Activated T-cell treated with anti-CD3 and anti-CD28 coated beads for 24 hours (primary cell): ENCODE measurements at regions not wholly inside any gene's neighbourhood (a gene's known extent, or its start where the extent isn't known, plus 50 kb on each side); places are given as distances from the start of the nearest gene placed in this dataset.
"Not testable (repeated sequence)": the region's sequence is repeated elsewhere in the genome, so short reads cannot be mapped to it uniquely, and the experiment has no call there.

Experiments
- DNase-seq: peaks from one replicate; pipeline ENCODE4 v3.0.0-alpha.2; 2020; ENCODE audit warnings: low read depth

DNA sequence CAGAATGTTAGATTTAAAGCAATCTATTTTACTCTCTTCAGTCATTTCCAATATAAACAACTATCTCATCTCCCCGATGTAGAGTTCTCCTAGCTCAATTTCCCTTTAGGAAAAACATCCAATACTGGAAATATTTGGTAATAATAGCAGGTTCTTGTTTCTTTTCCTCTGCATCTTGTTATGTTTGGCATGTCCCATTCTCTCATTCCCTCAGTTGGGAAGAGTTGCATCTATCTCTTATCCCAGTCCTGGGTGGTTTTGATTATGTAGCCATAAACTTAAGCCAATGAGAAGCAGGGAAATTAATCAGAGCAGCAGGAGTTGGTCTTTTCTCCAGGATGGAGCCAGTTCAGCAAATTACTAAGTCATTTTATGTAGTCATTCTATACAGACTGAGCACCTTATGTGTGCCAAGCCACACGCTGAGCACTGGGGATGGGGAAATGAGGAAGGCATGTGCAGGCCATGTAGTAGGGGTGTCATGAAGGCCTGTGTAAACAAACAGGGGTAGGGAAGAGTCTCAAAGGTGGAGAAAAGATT lies 418.2 kb upstream of the NFIA start:
- DNase-seq = no peak

DNA sequence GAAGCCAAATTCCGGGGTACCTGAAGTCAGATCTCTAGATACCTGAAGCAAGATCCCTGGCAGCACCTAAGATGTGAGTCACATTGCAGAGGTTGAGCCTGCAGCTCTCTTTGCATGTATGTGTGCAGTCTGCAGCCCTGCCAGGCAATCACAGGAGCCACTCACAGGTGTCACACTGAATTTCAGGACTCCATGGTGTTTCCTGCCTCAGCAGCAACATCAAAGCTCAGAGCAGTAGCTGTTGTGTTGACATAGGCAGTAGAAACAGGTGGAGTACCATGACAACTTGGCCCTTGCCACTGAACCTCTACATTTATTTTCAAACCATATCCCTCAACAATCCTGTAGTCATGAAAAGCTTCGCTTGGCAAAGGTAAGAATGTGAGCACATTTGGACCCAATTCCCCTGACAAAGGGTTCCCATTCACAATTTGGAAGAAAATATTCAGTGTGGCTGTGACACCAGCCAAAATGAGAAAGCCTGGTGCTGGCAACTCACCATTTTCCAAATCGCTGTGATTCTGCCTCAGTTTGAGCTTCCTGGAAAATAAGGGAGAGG lies 419.8 kb upstream of the NFIA start:
- DNase-seq = no peak

DNA sequence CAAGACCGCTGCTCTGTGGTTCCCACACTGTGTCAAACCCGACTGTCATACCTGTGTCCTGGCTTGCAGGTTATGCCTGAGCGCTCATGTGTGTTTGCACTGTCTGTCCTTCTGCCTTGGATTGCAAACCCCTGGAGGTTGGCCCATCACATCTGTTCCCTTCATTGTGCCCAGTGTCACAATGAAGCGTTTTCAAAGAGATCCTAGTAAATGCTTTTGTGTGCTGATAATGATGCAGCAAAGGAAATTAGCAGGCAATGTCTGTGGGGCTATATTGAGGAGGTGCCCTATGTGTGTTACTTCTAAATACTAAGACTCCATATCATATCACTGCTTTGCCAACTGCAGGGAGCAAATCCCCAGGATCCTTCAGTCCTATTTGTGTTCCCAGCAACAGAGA lies 424.4 kb upstream of the NFIA start:
- no peak for DNase-seq

DNA sequence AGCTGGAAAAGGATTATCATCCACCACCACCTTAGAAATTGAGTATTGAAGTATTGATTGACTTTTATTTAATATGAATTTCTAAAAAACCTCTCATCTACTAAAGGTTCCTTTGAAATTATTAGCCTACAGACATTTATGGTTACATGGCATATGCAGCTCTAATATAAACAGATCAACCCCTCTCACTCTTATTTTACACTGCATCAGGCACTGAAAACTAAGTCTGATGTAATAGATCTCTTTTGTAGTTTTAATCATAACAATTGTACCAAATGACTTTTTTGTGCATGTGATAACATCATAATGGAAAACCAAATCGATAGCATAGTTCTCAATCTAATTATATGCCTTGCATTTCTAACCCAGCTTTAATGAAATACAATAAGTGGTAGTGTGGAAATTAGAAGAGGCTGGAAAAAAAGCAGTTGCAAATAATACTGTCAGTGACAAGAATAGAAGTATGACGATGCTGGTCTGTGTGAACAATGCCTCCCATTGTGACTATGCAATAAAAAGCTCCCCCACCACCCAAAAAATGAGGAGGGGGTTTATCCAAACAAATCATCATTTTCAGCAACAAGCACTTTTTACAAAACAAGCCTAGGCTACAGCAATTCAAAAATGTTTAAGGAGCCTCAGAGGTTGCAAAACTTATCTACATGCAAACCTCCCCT lies 426.5 kb upstream of the NFIA start:
- DNase-seq = no peak

DNA sequence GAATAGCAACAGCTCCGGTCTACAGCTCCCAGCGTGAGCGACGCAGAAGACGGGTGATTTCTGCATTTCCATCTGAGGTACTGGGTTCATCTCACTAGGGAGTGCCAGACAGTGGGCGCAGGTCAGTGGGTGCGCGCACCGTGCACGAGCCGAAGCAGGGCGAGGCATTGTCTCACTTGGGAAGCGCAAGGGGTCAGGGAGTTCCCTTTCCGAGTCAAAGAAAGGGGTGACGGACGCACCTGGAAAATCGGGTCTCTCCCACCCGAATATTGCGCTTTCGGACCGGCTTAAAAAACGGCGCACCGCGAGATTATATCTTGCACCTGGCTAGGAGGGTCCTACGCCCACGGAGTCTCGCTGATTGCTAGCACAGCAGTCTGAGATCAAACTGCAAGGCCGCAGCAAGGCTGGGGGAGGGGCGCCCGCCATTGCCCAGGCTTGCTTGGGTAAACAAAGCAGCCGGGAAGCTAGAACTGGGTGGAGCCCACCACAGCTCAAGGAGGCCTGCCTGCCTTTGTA lies 442.3 kb upstream of the NFIA start:
- DNase-seq = not testable (repeated sequence)

DNA sequence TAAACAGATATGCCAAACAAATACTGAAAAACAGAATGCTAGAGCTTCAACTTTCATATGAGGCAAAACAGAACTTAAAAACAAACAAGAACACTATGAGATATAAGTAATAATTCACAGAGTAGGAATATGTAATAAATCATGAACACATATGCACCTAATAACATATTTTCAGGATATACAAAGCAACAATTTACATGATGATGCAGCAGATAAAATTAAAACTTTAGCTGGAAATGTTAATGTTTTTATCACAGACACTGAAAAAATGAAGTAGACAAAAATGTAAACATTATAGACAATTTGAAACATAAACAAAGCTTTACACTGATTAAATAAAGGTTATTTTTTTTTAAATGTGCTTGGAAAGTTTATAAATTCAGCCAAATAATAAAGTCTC lies 443.1 kb upstream of the NFIA start:
- DNase-seq = no peak

DNA sequence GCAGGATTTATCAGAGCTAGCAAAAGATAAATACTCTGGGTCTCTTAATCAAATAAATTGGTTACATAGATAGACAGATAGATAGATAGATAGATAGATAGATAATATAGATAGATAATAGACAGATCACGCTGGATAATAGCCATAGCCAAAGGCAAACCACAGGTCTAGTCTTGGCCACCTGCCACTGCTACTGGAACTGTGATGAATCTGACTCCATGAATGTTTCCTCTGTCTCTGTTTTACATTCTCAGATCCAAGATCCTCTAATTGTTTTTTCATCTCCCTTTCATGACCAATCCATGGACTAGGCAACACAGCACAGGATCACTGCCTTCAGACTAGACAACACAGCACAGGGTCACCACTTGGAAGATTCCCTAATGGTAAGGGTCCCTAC lies 444.7 kb upstream of the NFIA start:
- no peak for DNase-seq

DNA sequence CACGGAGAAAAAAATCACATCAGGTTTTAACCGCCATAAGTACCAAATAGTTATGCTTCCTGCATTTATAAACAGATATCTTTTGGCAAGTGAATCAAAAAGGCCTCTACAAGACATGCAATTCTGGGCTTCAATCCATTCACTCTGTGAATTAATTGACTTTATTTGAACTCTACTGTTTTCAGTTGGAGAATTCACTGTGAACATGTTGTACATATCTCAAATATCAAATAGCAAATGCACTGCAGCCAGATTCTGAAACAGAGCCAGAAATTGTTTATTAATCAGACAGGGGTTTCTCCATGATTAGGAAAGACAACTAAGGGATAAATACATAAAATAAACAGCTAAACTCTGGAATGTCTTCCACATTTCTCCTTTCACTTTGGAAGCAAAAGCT lies 445.4 kb upstream of the NFIA start:
- no peak for DNase-seq

DNA sequence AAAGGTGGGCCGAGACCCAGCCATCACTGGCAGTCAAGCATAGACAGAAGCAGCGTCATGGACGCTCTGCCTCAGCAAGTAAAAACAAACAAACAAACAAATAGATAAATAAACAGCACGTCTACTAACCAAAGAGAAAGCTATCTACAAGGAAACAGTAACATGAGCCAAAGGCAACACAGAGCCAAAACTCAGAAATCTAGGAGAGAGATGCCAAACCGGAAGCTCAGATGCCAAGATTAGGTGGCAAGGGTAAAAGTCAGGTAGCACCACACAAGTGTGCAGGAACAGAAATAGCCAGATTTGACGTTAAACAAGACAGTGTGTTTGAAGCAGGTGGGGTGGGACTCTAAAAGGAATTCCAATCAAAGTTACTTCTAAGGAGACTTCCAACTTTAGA lies 448.3 kb upstream of the NFIA start:
- no peak for DNase-seq

DNA sequence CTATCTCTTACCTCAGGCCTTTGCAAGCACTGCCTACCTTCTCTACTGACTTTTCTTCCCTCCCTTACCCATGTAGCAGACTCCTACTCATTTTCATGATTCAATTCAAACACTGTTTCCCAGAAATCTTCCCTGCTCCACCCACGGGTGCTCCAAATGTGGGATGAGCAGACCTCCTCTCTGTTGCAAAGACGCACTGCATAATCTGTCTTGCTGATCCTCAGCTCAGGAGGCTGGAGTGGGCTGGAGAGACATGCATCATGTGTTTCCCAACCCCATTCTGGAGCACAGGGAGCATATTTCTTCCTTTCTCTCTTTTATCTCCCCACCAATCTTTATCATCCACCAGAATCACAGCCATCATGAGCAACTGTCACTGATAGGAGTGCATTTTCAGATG lies 459.9 kb upstream of the NFIA start:
- no peak for DNase-seq

DNA sequence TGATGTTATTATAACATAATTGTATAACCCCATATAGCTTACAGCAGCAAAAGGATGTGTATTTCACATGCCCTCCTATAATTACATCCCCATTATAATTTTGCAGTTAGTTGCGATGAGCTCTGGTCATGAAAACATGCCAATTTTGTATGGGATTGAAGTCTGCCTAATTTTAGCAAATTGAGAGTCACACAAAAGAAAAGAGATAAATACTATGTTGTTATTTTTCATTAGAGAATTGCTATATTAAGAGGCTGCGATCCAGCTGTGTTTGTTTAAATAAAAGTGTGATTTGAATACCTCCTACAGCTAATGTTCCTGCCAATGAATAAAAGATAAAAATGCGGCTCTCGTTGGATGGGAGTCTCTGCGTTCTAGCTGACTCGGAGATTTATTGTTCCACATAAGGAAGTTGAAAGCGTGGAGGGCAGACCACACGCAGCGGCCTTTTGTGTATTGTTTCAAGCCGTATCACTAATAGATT lies 461.0 kb upstream of the NFIA start:
- no peak for DNase-seq

DNA sequence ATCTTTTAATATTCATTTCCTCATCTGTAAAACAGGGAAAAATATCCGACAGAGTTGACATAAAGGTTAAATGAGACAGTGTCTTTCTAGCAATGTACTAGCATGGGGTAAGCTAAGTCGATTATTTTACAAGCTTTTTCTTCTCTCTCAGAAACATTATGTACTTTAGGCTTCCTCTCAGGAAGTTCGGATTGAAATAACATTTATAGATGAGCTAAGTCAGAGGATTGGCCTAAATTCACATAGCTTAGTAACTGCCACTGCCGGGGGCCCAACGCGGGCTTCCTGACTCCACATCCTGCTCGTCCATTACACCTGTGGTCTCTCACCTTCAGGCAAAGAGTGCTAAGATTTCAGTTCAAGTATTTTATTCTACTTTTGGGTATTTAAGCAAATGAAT lies 462.3 kb upstream of the NFIA start:
- no peak for DNase-seq

DNA sequence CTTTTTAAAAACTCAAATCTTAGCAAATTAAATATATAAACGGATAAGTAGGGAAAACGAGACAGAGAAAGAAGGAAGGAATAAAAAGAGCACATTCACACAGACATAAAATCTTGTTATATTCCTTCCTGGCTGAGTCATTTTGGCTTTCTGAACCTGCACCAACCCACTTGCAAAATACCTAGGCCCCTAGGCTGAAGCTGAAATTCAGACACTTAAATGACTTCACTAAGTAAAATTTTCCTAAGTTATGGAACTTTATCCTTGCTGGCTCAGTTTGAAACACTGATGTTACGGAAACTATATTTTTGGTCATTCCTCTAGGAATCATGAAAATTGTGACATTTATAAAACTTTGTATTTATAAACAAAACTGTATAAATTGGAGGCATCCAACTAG lies 462.8 kb upstream of the NFIA start:
- no peak for DNase-seq

DNA sequence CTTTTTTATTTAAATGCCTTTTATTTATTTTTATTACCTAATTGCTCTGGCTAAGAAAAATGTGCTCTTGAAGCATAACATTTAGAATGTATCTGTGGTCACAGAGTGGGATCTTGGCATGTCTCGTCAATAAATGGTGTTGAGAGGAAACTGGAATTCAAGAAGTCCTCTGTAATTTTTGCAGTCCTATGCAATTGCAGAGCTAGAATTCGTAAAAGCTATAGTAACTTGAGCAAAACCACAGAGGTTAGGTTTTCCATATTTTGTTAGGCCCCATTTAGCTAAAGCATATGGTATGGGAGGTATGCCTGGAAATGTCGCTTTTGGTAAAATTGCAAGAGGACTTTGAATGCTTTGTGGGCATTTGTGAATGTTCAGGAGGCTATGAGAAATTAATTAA lies 466.7 kb upstream of the NFIA start:
- DNase-seq = no peak

DNA sequence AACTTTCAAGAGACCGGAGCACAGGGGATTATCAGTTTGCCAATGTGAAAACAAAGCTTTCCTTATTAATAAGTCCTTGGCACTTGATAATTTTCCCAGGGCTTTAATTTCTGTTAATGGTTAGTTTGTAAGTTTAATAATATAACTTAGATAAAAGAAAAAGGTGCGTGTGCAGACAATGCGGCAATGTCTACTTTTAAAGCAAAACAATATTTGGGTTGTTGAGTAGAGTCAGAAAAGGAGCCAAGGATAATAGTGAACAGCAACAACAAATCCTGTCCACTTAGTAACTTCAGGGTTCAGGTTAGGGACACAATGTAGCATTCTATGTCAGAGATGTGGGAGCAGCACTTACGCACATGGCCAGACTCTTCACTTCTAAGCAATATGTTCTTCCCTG lies 469.6 kb upstream of the NFIA start:
- no peak for DNase-seq

DNA sequence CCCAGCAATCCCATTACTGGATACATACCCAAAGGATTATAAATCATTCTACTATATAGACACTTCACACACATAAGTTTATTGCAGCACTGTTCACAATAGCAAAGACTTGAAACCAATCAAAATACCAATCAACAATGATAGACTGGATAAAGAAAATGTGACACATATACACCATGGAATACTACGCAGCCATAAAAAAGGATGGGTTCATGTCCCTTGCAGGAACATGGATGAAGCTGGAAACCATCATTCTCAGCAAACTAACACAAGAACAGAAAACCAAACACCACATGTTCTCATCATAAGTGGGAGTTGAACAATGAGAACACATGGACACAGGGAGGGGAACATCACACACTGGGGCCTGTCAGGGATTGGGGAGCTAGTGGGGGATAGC lies 475.4 kb upstream of the NFIA start:
- not testable (repeated sequence) for DNase-seq

DNA sequence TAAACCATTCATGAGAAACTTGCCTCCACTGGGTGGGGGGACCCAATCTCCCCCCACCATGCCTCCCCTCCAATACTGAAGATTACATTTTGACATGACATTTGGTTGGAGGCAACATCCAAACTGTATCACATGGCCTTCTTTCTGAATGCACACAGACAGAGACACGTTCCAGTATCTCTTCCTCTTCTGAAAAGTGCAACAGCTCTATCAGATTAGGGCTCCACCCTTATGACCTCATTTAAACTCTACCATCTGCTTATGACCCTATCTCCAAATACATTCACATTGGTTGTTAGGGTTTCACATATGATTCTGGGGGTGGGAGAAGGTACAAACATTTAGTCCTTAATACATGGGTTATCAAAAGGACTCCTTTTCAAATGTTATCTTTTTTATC lies 481.8 kb upstream of the NFIA start:
- no peak for DNase-seq

DNA sequence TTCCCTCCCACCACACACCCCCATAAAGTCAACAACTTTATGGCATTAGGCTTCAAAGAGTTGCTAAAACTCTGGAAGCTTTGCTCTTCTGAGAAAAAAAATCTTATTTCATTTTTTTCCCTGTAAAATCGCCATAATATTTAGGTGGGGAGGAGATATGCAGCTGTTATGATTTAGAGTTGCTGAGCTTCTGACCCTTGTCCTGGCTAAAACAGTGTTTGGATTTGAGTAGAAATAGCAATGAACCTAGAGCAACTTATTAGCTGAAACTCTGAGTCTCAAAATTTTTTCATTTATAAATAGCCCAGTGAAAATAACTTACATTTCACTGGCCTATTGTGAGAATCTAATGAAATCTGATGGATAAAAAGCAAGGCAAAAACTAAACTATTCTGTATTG lies 482.8 kb upstream of the NFIA start:
- DNase-seq = no peak

DNA sequence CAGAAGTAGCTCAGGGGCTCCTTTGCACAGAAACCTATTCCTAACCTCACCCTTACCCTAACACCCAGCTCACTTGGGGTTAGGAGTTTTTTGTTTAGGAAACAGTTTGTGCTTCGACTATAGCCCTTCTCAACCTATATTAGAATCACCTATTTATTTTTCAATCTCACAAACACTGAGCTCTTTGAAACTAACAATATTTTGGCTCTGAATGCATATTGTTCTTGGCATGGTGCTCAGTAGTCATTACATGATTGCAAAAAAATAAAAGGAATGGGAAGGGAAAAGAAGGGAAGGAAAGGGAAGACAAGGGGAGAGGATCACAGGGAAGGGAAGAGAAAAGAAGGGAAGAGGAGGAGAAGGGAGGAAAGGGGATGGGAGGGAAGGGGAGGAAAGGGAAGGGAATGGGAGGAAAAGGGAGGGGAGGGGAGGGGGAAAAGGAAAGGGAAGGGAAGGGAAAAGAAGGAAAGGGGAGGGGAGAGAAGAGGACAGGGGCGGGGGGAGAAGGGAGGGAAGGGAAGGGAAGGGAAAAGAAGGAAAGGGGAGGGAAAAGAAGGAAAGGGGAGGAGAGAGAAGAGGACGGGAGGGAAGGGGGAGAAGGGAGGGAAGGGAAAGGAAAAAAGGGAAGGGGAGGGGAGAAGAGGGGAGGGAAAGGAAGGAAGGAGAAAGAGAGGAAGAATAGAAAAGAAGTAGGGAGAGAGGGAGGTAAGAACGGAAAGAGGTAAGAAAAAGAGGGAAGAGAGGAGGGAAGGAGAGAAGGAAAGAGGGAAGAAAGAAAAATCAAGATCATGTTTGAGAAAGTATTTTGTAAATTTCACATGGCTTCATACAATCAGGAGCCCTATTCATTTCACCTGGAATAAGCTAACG lies 484.1 kb upstream of the NFIA start:
- no peak for DNase-seq

DNA sequence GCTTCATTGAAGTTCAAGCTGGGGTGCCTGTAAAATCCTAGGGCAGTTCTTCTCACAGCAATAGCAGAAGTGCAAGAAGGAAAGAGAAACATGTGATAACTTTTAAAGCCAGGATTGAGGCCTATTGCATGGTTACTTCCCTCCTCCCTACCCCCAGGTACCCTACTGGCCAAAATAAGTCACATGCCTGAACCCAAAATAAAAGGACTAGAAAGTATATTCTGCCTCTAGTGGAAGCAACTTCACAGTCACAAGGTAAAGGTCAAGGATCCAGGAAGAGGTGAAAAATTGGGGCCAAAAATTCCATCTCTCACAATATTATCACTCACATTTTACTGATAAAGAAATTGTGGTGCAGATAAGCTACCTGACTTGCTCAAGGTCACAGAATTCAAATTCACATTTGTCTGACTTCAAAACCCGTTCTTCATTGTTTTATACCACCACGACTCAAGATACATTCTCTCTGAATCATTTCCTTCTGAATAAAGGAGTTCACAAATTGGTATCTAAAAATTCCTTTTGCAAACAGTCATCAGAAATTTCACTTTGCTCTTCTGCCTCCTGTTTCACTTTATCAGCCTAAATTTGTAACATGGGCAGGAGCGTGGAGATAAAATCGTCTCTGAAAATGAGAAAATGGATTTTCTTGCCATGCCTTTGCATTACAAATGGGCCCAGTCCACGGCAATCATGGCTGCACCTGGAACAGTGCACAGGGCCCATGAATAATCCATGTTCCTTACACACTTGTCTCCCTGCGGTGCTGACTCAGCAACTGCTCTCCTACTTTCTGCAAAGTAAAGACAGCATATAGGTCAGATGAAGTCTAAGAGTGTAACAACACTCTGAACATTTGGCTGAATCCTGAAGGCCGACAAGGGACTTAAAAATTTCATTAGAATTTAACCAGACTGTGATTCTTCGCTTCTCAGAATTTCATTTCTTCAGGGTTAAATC lies 485.3 kb upstream of the NFIA start:
- no peak for DNase-seq

DNA sequence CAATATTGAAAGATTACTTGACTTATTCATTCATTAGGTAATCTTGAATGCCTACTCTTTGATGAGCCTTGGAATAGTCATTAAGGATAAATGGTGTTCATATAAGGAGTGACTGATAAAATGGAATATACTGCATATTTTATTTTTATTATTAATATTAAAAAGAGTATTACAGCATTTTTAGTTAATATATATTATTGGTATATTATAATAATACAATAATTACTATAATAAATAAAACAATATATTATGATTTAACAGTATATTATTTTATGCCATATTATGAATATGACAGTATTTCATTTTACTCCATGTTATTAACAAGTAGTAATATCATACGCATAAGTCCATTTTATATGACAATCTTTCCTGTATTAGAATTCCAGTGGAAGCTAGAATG lies 490.8 kb upstream of the NFIA start:
- no peak for DNase-seq

DNA sequence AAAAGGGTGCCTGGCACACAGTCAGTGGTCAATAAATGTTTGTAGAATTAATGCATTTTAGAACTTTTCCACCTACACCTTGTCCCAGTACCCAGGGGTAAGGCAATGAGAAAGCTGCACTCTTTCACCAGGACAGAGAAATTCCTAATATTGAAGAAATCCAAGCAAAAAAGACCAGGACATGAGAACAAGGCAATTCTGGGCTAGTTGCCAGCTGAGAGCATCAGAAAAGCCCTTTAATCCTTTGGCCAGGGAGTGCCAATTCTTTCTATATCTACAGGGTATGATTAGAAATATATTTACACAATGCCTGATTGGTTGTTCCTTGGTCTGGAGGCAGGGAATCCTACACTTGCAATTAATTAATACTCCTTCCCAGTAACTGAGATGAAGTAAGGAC lies 492.4 kb upstream of the NFIA start:
- no peak for DNase-seq
